Cardiac muscle cell (in vitro differentiated cells and primary cell): ENCODE measurements at regions not wholly inside any gene's neighbourhood (a gene's known extent, or its start where the extent isn't known, plus 50 kb on each side); places are given as distances from the start of the nearest gene placed in this dataset.

ENCODE experiments used
- DNase-seq, 2 donors: peaks; one replicate each; pipeline versions ENCODE4 v3.0.0 to v3.0.0-alpha.2; 2010 to 2017; ENCODE audit warnings: low read depth in 1 of 2, low spot score in 1 of 2
- H3K27ac ChIP-seq: fragments of 200-600 bp; sonication (generic); 2 replicates; pipeline ENCODE4 v1.5.1; 2016
- H3K27me3 ChIP-seq: fragments of 200-600 bp; sonication (generic); 2 replicates; pipeline ENCODE4 v1.6.0; 2016; ENCODE audit warnings: control low read depth
- H3K36me3 ChIP-seq: fragments of 200-600 bp; sonication (generic); 2 replicates; pipeline ENCODE4 v1.5.1; 2016; ENCODE audit warnings: control low read depth
- H3K4me1 ChIP-seq: fragments of 200-600 bp; sonication (generic); 2 replicates; pipeline ENCODE4 v1.8.1; 2017; ENCODE audit warnings: low read depth, mild to moderate bottlenecking, mixed run types
- H3K4me3 ChIP-seq: fragments of 200-600 bp; sonication (generic); 2 replicates; pipeline ENCODE4 v1.5.1; 2016; ENCODE audit warnings: mild to moderate bottlenecking
- H3K9me3 ChIP-seq: fragments of 200-600 bp; sonication (generic); 2 replicates; pipeline ENCODE4 v1.5.1; 2017; ENCODE audit warnings: low read depth, mild to moderate bottlenecking, control low read depth
- CTCF ChIP-seq: IDR thresholded peaks from 2 replicates; pipeline ENCODE4 v1.5.1; 2012; ENCODE audit warnings: low read depth, mild to moderate bottlenecking, low read length

GRCh38 chr3:81040107-81040506, 721.3 kb downstream of the GBE1 start:
- H3K9me3 ChIP-seq, result no peaks in the 10 kb centered on the region
- no peak overlapping the region for H3K27ac ChIP-seq
- H3K27me3 ChIP-seq, result no peaks in the 10 kb centered on the region
- no peaks in the 10 kb centered on the region for H3K4me1 ChIP-seq
- H3K36me3 ChIP-seq, result no peaks in the 10 kb centered on the region
- DNase-seq, result no peak
- no peak for TF ChIP-seq CTCF
- no peak overlapping the region for H3K4me3 ChIP-seq

GRCh38 chr3:81033684-81034083, 727.8 kb downstream of the GBE1 start:
- no peak for DNase-seq
- Histone ChIP-seq H3K36me3 (no peaks in the 10 kb centered on the region), H3K27me3 (no peaks in the 10 kb centered on the region), H3K9me3 (no peaks in the 10 kb centered on the region), H3K4me1 (no peaks in the 10 kb centered on the region), H3K4me3 (no peak overlapping the region), H3K27ac (no peak overlapping the region)
- no peak for TF ChIP-seq CTCF

DNA sequence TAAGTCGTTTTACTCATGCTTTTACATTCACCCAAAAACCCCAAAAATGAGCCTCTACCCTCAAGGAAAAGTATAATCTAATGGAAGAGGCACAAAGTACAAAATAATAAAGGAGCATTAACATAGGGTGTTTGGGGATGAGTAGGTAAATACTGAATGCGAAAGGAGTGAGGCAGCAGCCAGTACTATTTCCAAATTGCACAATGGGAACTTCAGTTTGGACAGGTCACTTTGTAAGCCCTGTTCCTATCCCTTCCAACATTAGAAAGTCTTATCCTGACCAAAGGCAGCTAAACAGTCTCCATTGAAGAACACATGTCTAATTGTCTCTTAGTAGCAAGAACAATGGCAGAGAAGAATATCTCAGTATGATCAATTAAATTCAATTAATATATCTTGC, 728.3 kb downstream of the GBE1 start:
- Histone ChIP-seq H3K4me3 (no peak overlapping the region), H3K36me3 (no peaks in the 10 kb centered on the region), H3K27me3 (no peaks in the 10 kb centered on the region), H3K4me1 (no peaks in the 10 kb centered on the region), H3K27ac (no peak overlapping the region), H3K9me3 (no peaks in the 10 kb centered on the region)
- no peak for DNase-seq
- no peak for TF ChIP-seq CTCF

- Histone ChIP-seq H3K4me3 (no peak overlapping the region), H3K27me3 (no peaks in the 10 kb centered on the region), H3K27ac (no peak overlapping the region), H3K9me3 (no peaks in the 10 kb centered on the region), H3K4me1 (no peaks in the 10 kb centered on the region), H3K36me3 (no peaks in the 10 kb centered on the region)
- no peak for DNase-seq
- no peak for TF ChIP-seq CTCF
Measured at GRCh38 chr3:81029861-81030260, 731.6 kb downstream of the GBE1 start.

DNA sequence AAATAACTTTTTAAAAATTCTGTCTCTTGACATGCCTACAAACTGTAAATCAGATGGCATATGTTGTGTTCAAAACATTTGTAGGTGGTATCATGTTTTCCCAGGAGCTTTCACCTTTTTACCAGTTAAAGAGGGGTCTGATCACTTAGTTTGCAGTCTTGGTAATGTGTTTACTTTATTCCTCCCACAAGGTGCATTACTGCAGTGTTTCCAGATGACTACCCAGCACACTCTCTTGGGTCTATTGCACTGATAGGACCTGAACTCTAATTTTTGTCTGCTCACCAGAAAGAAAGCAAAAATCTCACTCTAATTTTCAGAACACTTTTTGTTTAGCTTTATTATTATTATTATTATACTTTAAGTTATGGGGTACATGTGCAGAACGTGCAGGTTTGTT, 734.1 kb downstream of the GBE1 start:
- DNase-seq, result no peak
- H3K4me3 ChIP-seq, result no peak overlapping the region
- H3K36me3 ChIP-seq, result no peaks in the 10 kb centered on the region
- H3K9me3 ChIP-seq, result no peaks in the 10 kb centered on the region
- TF ChIP-seq CTCF, result no peak
- H3K27me3 ChIP-seq, result no peaks in the 10 kb centered on the region
- no peaks in the 10 kb centered on the region for H3K4me1 ChIP-seq
- H3K27ac ChIP-seq, result no peak overlapping the region

DNA sequence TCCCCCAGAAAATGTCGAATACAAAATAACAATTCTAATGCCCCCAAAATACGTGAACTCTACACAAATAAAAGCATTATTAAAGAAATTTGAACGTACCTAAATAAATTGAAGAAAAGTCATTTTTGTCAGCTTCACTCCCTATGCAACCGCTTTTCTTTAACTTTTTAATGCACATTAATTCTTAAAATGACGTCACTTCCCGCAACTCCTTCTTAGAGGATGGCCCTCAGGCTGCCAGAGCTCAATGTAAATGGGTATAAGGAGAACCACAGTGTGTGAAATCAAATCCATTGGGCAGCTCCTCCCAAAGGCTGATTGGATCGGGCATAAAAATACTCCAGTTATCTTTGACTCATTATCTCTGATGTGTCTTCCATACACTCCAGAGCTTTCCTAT, 736.9 kb downstream of the GBE1 start:
- no peak for TF ChIP-seq CTCF
- no peaks in the 10 kb centered on the region for H3K36me3 ChIP-seq
- H3K27me3 ChIP-seq, result no peaks in the 10 kb centered on the region
- no peaks in the 10 kb centered on the region for H3K4me1 ChIP-seq
- no peak overlapping the region for H3K27ac ChIP-seq
- H3K9me3 ChIP-seq, result no peaks in the 10 kb centered on the region
- no peak for DNase-seq
- no peak overlapping the region for H3K4me3 ChIP-seq
